NCI-H345 (cell line): ENCODE measurements at regions not wholly inside any gene's neighbourhood (a gene's known extent, or its start where the extent isn't known, plus 50 kb on each side); places are given as distances from the start of the nearest gene placed in this dataset.

Source experiments
- DNase-seq: peaks from one replicate; lab custom pipeline; 2025; lab: John Stamatoyannopoulos, UW

DNA sequence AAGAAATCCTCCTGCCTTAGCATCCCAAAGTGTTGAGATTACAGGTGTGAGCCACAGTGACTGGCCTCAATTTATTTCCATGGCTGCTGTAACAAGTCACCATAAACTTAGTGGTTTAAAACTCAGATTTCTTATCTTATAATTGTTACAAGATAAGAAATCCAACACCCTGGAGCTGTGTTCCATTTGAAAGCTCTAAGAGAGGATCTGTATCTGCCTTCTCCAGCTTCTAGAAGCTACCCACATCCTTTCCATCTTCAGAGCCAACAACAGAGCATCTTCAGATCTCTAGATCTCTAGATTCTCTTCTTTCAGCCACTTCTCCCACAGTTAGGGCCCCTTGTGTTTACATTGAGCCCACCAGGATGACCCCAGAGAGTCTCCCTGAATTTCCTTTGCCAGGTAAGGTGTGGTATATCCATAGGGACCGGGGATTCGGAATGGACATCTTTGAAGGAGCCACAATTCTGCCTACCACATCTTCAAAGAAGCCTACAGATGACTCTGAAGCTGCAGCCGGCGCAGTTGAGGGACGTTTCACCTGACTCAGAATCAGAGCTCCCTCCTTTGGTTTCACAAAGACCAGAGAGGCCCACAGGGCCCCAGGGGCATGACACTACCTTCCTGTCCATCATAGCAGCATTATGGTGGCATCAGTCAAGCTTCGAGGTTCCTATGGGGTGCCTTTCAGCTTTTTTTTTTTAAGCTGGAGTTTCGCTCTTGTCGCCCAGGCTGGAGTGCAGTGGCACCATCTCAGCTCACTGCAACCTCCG is 87.0 kb upstream of the IGF1R start:
- no peak for DNase-seq

DNA sequence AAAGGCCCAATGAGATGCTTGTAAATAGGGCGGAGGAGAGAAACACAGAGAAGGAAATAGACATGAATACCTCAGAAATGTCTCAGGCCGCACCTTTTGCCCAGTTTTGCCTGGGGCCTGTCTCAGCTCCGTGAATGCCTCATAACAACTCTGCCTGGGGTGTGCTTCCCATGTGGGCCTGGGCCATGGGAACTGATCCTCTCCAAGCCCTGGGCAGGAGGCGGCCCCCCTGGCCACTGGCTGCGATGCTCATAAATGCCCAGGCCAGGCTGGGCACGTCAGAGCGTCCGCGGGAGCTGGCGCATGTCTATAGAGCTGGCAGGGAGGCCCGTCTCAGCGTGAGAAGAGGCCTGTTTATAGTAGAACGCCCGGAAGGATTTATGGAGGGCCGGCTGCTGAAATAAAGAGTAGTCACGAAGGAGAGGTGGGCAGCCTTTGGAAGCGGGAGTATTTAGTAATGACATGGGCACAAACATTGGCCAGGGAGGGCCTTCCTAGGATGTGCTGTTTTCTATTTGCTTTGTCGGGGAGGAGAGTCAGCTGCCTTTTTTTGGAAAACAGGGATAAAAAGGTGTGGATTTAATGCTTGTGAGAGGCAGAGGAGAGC is 85.9 kb upstream of the IGF1R start:
- DNase-seq, result no peak

DNA sequence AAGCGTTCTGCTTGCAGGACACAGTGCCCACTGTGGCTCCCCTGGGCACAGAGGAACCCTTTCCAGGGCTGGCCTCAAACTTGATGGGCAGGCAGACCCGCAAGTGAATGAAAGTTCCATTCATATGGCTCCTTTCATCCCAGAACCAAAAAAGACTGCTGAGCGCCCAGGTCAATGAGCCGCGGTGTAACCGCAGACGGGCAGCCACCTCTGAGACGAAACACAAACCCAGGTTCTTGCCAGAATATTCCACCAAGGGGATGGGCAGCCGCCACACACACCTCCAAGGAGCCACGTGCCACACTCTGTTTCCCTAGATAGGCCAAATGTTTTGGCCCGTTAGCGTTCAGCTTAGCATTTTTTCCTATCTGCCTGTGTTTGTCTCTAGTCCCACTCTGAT is 82.8 kb upstream of the IGF1R start:
- DNase-seq, result no peak

DNA sequence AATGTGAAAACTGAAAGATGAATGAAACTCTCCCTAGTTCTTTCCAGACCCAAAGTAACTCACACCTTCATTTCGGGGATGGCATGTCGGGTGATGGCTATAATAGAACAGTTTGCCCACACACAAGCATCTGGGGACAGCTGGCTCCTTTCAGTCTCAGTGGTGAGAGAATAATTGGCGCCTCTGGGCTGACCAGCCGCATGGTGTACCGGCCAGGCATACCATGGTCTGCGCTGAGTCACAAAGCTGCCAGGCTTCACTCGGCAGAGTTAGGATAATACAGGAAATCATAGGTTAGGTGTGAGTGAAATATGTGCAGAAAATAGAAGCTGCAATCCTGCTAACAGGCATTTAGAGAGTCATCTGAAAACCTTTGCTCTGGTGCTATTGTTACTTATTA is 80.4 kb upstream of the IGF1R start:
- no peak for DNase-seq

DNA sequence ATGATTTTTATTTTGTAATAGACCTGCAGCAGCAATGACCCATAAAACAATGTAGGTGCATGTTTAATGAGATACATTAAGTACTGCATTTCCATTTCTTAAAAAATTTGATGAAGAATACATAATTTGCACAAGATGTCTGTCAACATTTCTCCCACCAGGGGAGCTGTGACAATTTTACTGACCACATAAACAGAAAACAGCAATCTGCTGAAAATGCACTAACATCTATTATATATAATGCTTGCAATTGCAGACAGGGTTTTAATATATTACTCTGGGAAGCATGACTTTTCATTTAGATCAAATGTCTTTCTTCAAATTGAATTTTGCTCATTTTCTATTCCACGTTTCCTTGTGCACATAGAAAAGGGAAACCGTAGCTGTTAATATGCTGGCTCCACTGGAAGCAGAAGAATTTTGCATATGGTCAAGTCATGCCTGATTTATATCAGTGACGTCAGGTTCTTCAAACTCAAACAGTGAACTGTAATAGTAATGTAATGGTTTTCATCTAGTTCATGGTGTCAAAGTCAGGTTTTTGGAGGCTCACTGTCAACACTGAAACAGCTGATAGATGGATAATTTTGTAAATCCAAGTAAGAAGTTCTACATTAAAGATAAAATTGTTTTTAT is 79.8 kb upstream of the IGF1R start:
- no peak for DNase-seq

DNA sequence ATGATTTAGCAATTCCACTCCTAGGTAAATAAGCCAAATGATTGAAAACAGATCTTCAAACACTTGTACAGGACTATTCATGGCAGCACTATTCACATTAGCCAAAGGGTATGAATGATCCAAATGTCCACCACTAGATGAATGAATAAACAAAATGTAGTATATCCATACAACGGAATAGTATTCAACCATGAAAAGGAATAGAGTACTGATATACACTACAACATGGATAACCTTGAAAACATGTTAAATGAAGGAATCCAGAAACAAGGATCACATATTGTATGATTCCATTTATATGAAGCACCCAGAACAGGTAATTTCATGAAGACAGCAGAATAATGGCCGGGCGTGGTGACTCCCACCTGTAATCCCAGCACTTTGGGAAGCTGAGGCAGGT is 78.2 kb upstream of the IGF1R start:
- DNase-seq, result no peak

DNA sequence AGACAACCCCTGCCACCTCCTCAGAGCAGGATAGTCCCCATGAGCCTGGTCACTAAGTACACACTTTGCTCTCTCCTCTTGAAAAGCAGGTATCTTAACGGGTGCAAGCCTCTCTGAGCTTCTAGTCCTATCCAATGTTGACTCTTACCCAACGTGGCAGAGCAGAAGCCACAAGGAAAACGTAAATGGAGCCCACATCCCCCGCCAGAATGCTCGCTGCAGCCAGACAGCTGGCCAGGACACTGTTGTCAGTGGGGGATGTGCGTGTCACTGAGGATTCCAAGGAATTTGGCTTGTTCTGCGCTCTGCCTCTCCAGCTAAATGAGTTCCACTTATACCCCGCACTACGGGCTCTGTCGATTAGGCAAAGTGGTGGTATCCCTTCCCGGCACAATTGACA is 67.8 kb upstream of the IGF1R start:
- DNase-seq, result no peak

DNA sequence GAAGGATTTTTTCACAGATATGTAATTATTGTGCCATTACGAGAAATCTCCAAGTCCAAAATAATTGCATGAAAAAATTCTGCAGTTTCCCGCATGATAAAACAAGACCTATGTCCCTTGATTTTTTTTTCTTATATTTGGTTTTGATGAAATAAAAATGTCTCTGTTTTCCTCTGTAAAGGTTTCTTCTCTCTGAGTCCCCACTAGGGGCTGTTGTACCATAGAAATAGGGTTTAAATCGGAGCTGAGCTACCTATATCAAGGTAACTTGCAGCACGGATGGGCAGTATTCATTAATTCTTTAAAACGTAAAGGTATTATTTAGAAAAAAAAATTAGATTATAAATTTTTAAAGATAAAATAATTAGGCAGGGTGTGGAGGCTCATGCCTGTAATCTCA is 66.6 kb upstream of the IGF1R start:
- DNase-seq, result no peak

DNA sequence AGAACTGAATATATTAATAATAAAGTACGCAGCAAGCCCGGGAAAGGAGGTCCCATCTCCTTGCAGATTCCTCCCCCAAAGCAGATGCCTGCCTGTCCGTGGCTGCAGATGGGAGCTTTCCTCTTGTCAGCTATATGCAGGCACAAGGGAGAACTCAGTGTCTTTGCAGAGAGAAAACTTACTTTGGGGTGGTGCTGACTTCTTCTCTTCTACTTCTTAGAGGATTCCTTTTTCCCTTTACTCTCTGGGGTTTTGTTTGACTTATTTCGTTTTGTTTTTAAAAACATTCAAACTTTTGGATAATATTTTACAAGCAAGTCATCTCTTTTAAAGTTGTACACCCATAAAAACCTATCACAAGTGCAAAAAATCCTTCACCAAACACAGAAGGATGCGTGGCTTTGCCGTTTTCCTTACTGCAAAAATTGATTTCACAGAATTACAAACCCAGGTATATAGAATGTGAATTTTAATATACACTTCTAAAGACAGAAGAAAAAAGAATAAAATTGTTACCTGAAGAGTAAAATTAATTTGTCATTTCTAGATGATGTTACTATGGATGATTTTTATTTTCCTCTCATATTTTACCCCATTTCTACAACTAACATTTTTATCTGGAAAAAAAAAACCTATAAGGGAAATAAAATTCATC is 65.3 kb upstream of the IGF1R start:
- DNase-seq, result no peak

DNA sequence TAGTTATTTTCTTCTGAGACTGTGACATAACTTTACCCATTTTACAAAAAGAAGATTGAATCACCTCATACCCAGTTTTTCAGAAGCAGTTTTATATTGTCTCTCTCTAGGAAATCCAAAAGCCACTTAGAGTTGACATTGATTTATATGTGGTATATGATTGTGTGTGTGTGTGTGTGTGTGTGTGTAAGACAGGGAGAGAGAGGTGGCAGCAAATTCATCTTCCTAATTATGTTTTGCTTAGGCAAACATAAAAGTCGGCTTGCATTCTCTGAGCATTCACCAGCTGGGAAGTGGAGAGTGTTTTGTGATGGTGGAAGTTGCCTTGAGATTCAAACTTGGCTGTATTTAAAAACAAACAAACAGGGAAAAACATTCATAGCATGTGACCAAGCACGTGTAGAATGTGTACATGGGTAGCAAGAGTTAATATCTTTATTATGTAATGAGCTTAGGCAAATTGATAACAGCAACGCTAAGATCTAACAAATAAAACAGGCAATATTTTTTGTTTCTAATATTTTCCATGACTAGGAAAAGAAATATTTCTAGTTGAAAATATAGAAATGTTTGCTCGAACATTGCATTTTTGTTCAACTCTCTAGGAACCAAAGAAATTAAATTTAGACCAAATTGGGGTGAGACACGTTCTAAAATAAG is 64.4 kb upstream of the IGF1R start:
- DNase-seq, result no peak

DNA sequence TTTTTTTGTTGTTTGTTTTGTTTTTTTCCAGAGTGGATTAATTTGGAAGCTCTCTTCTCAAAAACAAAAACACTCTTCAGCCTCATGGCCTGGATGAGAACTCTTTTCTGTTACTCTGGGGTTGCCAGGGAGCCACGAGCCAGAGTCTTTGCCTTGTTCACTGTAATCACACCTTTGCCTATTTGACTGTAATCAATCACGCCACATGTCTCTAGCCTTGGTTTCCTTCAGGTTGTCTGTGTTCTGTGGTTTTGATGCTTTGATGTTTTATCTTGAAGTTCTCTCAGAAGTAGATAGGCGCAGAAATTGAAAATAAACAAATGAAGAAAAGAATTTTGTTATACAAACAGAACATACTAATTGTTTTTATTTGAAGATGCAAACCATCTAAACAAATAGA is 62.3 kb upstream of the IGF1R start:
- no peak for DNase-seq

DNA sequence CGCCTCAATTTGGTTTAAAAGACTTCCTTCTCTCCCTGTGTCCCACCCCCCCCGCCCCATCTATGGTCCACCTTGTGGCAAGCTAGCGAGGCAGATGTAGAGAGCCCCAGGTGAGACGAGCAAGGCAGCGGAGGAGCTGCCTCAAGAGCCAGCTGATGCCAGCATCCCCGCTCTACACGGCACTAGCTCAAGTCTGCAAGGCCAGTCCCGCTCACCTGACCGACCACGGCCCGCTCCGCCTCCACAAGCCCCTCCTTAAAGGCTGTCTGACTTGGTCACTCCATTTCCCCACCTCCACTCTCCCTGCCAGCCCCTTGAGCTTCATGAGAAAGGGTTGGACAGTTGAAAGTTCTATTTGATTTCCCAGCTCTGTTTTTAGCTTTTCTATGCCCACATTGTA is 56.2 kb upstream of the IGF1R start:
- DNase-seq, result no peak

DNA sequence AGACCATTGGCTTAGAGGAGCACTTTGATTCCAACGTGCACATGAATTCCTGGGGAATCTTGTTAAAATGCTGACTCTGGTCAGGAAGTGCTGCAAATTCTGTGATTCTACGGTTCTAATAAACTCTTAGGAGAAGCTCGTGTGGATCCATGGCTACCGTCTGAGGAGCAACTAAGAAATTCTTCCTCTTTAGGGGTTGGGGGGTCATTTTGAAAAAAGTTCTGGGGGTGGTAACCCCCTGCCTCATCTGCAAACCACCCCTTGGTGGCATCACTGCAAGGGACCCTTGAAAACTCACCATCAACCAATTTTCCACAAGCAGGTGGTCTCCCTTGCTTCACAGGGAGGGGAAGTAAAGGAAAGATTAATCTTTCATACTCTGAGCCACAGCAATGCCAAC is 52.2 kb upstream of the IGF1R start:
- no peak for DNase-seq

DNA sequence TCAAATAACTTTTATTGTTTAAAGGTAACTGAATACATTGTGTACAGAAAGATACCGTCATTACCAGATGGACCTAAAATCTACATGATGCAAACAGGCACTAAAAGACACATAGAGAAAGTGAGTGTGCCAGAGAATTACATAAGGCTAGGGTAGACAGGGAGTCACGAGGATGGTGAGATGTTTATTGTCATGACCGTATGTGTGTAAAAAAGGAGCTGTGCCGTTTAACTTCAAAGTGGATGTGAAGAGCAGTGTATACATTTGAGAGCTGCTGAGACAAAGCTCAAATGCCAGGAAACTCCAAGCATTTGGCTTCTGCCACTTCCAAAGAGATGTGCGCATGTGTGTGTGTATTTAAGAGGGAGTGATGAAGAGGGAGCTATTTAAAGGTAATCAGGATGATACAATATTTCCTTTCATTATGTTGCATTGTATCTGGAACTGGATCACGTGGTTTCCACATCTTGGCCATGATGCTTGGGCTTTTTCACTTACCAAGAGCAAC is 51.4 kb upstream of the IGF1R start:
- DNase-seq, result peak; percentile 55

DNA sequence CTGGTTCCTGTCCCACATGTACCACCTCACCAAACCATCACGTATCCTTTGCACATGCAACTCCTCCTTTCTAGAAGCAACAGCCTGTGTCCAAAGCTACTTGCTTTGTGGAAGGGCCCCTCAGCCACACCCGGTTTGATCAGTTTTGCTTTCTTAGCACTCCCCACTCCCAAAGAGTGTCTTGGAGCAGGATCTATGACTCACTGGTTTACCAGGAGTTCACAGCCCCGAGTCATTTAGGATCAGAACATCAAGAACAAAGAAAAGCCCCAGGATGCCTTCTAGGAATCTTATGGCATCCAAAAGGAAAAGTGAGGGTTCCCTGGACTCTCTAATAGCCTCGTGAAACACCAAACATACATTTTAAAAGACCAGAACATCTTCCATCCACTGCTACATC is 50.7 kb upstream of the IGF1R start:
- DNase-seq, result no peak
